SK-N-SH (cell line): ENCODE measurements at regions not wholly inside any gene's neighbourhood (a gene's known extent, or its start where the extent isn't known, plus 50 kb on each side); places are given as distances from the start of the nearest gene placed in this dataset.

Experiments used
- EP300 ChIP-seq, 2 experiments: IDR thresholded peaks; 2 replicates each; pipeline versions ENCODE4 v1.4.0 to v1.6.1; 2012; ENCODE audit warnings: borderline replicate concordance in 1 of 2, low read depth in 1 of 2, low read length in 1 of 2
- EZH2phosphoT487 ChIP-seq: fragments of 200-600 bp; sonication (generic); IDR thresholded peaks from 2 replicates; pipeline ENCODE4 v1.6.1; 2017; ENCODE audit warnings: low read depth, mixed run types, mild to moderate bottlenecking, antibody characterized with exemption, moderate library complexity, borderline replicate concordance
- TCF12 ChIP-seq: IDR thresholded peaks from 2 replicates; pipeline ENCODE4 v1.4.0; 2012
- YY1 ChIP-seq: IDR thresholded peaks from 2 replicates; pipeline ENCODE4 v1.4.0; 2012; ENCODE audit warnings: low read depth, mild to moderate bottlenecking
- TF ChIP-seq, protein P1 (sequence below): fragments of 200-600 bp; sonication (generic); IDR thresholded peaks from 2 replicates; pipeline ENCODE4 v1.6.1; 2017; ENCODE audit warnings: antibody characterized with exemption, mild to moderate bottlenecking, moderate library complexity
- TF ChIP-seq, protein P2 (sequence below): fragments of 150-350 bp; IDR thresholded peaks from 2 replicates; pipeline ENCODE4 v1.6.1; 2017; ENCODE audit warnings: antibody characterized with exemption, low read length, low read depth, borderline replicate concordance
- TF ChIP-seq, protein P3 (sequence below): IDR thresholded peaks from 2 replicates; pipeline ENCODE4 v1.4.0; 2012; ENCODE audit warnings: low read depth, borderline replicate concordance

DNA sequence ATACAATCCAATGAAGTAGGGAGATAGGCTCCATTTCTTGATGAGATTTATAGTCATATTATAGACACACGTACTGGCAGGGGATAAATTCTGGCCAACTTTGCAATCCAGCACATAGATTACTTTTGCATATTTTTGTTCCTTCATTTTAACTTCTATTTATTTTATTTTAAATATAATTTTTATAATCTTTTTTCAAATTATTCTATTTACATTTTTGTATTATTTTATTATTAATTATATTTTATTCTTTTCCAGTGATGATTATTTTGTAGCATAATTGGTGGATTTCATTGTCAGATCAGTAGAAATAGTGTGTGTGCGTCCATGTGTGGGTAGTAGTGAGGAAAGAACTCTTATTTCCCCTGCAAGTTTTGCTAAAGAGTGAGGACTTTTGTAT, 980.1 kb upstream of the TYRP1 start:
- TF ChIP-seq, protein P1, sequence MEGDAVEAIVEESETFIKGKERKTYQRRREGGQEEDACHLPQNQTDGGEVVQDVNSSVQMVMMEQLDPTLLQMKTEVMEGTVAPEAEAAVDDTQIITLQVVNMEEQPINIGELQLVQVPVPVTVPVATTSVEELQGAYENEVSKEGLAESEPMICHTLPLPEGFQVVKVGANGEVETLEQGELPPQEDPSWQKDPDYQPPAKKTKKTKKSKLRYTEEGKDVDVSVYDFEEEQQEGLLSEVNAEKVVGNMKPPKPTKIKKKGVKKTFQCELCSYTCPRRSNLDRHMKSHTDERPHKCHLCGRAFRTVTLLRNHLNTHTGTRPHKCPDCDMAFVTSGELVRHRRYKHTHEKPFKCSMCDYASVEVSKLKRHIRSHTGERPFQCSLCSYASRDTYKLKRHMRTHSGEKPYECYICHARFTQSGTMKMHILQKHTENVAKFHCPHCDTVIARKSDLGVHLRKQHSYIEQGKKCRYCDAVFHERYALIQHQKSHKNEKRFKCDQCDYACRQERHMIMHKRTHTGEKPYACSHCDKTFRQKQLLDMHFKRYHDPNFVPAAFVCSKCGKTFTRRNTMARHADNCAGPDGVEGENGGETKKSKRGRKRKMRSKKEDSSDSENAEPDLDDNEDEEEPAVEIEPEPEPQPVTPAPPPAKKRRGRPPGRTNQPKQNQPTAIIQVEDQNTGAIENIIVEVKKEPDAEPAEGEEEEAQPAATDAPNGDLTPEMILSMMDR, result no peak
- TF ChIP-seq TCF12 (no peak), YY1 (no peak), EP300 (IDR thresholded peaks at IDR 0.05; ENCODE audit: borderline replicate concordance in 1 of 2, low read depth in 1 of 2, low read length in 1 of 2) (no peak), EZH2phosphoT487 (no peak)
- TF ChIP-seq, protein P2, sequence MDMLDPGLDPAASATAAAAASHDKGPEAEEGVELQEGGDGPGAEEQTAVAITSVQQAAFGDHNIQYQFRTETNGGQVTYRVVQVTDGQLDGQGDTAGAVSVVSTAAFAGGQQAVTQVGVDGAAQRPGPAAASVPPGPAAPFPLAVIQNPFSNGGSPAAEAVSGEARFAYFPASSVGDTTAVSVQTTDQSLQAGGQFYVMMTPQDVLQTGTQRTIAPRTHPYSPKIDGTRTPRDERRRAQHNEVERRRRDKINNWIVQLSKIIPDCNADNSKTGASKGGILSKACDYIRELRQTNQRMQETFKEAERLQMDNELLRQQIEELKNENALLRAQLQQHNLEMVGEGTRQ, result no peak
- TF ChIP-seq, protein P3, sequence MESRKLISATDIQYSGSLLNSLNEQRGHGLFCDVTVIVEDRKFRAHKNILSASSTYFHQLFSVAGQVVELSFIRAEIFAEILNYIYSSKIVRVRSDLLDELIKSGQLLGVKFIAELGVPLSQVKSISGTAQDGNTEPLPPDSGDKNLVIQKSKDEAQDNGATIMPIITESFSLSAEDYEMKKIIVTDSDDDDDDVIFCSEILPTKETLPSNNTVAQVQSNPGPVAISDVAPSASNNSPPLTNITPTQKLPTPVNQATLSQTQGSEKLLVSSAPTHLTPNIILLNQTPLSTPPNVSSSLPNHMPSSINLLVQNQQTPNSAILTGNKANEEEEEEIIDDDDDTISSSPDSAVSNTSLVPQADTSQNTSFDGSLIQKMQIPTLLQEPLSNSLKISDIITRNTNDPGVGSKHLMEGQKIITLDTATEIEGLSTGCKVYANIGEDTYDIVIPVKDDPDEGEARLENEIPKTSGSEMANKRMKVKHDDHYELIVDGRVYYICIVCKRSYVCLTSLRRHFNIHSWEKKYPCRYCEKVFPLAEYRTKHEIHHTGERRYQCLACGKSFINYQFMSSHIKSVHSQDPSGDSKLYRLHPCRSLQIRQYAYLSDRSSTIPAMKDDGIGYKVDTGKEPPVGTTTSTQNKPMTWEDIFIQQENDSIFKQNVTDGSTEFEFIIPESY, result no peak
